ENCODE measurements at regions not wholly inside any gene's neighbourhood (a gene's known extent, or its start where the extent isn't known, plus 50 kb on each side); places are given as distances from the start of the nearest gene placed in this dataset.

DNA sequence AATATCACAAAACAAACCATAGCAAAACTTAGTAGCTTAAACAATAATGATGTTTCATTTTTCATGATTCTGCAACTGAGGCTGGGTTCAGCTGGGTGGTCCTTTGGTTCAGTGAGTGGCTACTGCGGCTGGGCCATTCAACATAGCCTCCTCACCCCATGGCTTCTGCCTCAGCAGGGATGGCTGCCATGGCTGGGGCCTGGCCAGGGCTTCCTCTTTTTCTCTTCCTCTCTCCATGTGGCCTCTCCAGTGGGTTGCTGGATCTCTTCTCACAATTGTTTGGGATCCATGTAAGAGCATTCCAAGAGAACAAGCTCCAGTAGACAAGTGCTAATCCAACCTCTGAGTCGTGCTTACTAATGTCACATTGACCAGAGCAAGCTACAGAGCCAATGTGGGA, 248.6 kb upstream of the PLET1 start:
- TF ChIP-seq MXI1 (IDR thresholded peaks at IDR 0.05; ENCODE audit: borderline replicate concordance, low read depth, low read length): no peak
- TF ChIP-seq, protein P1, sequence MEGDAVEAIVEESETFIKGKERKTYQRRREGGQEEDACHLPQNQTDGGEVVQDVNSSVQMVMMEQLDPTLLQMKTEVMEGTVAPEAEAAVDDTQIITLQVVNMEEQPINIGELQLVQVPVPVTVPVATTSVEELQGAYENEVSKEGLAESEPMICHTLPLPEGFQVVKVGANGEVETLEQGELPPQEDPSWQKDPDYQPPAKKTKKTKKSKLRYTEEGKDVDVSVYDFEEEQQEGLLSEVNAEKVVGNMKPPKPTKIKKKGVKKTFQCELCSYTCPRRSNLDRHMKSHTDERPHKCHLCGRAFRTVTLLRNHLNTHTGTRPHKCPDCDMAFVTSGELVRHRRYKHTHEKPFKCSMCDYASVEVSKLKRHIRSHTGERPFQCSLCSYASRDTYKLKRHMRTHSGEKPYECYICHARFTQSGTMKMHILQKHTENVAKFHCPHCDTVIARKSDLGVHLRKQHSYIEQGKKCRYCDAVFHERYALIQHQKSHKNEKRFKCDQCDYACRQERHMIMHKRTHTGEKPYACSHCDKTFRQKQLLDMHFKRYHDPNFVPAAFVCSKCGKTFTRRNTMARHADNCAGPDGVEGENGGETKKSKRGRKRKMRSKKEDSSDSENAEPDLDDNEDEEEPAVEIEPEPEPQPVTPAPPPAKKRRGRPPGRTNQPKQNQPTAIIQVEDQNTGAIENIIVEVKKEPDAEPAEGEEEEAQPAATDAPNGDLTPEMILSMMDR (conservative IDR thresholded peaks at IDR 0.05; ENCODE audit: low read depth, low read length): no peak
- no peak for TF ChIP-seq RFX5 (IDR thresholded peaks at IDR 0.05; ENCODE audit: low read depth, low read length)
- TF ChIP-seq RAD21 (IDR thresholded peaks at IDR 0.05; ENCODE audit: low read length): no peak
- TF ChIP-seq POLR2A (IDR thresholded peaks at IDR 0.05; ENCODE audit: low read depth, low read length): no peak
- no peak for TF ChIP-seq MAZ (IDR thresholded peaks at IDR 0.05; ENCODE audit: borderline replicate concordance, low read depth, low read length)
- TF ChIP-seq, protein P2, sequence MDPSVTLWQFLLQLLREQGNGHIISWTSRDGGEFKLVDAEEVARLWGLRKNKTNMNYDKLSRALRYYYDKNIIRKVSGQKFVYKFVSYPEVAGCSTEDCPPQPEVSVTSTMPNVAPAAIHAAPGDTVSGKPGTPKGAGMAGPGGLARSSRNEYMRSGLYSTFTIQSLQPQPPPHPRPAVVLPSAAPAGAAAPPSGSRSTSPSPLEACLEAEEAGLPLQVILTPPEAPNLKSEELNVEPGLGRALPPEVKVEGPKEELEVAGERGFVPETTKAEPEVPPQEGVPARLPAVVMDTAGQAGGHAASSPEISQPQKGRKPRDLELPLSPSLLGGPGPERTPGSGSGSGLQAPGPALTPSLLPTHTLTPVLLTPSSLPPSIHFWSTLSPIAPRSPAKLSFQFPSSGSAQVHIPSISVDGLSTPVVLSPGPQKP (IDR thresholded peaks at IDR 0.05; ENCODE audit: borderline replicate concordance, low read depth, low read length): no peak
- TF ChIP-seq MAFK (IDR thresholded peaks at IDR 0.05; ENCODE audit: low read depth, low read length): no peak
- no peak for TF ChIP-seq CHD1 (IDR thresholded peaks at IDR 0.05; ENCODE audit: low read depth, low read length)
- TF ChIP-seq NFE2L2 (IDR thresholded peaks at IDR 0.05; ENCODE audit: low read depth, low read length): no peak
- TF ChIP-seq CEBPB (IDR thresholded peaks at IDR 0.05; ENCODE audit: low read depth, low read length): no peak
- TF ChIP-seq, protein P3, sequence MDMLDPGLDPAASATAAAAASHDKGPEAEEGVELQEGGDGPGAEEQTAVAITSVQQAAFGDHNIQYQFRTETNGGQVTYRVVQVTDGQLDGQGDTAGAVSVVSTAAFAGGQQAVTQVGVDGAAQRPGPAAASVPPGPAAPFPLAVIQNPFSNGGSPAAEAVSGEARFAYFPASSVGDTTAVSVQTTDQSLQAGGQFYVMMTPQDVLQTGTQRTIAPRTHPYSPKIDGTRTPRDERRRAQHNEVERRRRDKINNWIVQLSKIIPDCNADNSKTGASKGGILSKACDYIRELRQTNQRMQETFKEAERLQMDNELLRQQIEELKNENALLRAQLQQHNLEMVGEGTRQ (IDR thresholded peaks at IDR 0.05; ENCODE audit: low read depth, low read length): no peak
- no peak for TF ChIP-seq RCOR1 (IDR thresholded peaks at IDR 0.05; ENCODE audit: insufficient replicate concordance, low read length)
